ENCODE measurements at regions not wholly inside any gene's neighbourhood (a gene's known extent, or its start where the extent isn't known, plus 50 kb on each side); places are given as distances from the start of the nearest gene placed in this dataset.
A peak's percentile ranks its signal among the peaks of the same experiment; 100 is the strongest.

GRCh38 chr13:58843567-58843966 lies 1212.0 kb downstream of the PCDH17 start:
- FAIRE-seq (no peak), ATAC-seq (peak; percentile 35; the same call in 2 of the 3 replicates), DNase-seq (ENCODE audit: low spot score) (peak; percentile 1)
- Histone ChIP-seq H3K4me1 (ENCODE audit: insufficient read depth, low read length) (no peaks in the 10 kb centered on the region), H4K20me1 (ENCODE audit: insufficient read depth, low read length) (no peaks in the 10 kb centered on the region), H3K9me3 (ENCODE audit: low read length) (peaks cover 41% of the 10 kb centered on the region), H3K4me2 (ENCODE audit: low read depth, low read length) (no peak overlapping the region), H3K36me3 (replicated peaks in 1 of 2; ENCODE audit: control insufficient read depth in 1 of 2, insufficient read depth in 2 of 2, low read length in 2 of 2) (no peaks in the 10 kb centered on the region), H2AFZ (ENCODE audit: low read length) (no peak overlapping the region), H3K27ac (ENCODE audit: extremely low read length, insufficient read depth, low read length) (no peak overlapping the region), H3K4me3 (replicated peaks in 1 of 3; ENCODE audit: insufficient read depth in 1 of 3, low read depth in 2 of 3, low read length in 3 of 3) (no peak overlapping the region), H3K9ac (ENCODE audit: insufficient read depth, low read depth, low read length) (no peak overlapping the region), H3K79me2 (ENCODE audit: insufficient read depth, low read length) (no peaks in the 10 kb centered on the region), H3K27me3 (ENCODE audit: control insufficient read depth in 1 of 2, insufficient read depth in 2 of 2, low read length in 2 of 2) (no peaks in the 10 kb centered on the region)
- BruUV-seq (replicated peaks), result no TSS peak
- ChIA-PET POLR2A (no interaction called here), CTCF (ENCODE audit: low intra/inter-chr PET ratio, low total read pairs) (no interaction called here)
- no peak for TF ChIP-seq NAIF1 (CRISPR knock-in tag; IDR thresholded peaks at IDR 0.05; ENCODE audit: borderline replicate concordance)
- TF ChIP-seq ZNF574 (CRISPR knock-in tag; IDR thresholded peaks at IDR 0.05), result 0 out of 2 replicates have a peak, but pooled peaks have one; percentile 29
- TF ChIP-seq CTCF (CRISPR knock-in tag; IDR thresholded peaks at IDR 0.05), result 0 out of 2 replicates have a peak, but pooled peaks have one; percentile 3
- 47% methylated on average over 2 of the region's 6 CpGs for WGBS (ENCODE audit: low lambda C conversion rate)
- in situ Hi-C loops (cut with HindIII; ENCODE audit: extremely low pct_ligation_motif_present, low pct_unique_long_range_greater_than_20kb), result no loop called here
- intact Hi-C loops (cut with micrococcal nuclease; ENCODE audit: unreplicated experiment), result loop anchor here (2.0 kb wide), 1 partner anchor 1219 kb away; no protein-coding TSS in a partner anchor

- Histone ChIP-seq H3K9ac (ENCODE audit: insufficient read depth, low read depth, low read length) (no peak overlapping the region), H3K9me3 (ENCODE audit: low read length) (peaks cover 6% of the 10 kb centered on the region), H2AFZ (ENCODE audit: low read length) (no peak overlapping the region), H3K4me1 (ENCODE audit: insufficient read depth, low read length) (no peaks in the 10 kb centered on the region), H3K79me2 (ENCODE audit: insufficient read depth, low read length) (no peaks in the 10 kb centered on the region), H3K4me2 (ENCODE audit: low read depth, low read length) (no peak overlapping the region), H4K20me1 (ENCODE audit: insufficient read depth, low read length) (no peaks in the 10 kb centered on the region), H3K4me3 (replicated peaks in 1 of 3; ENCODE audit: insufficient read depth in 1 of 3, low read depth in 2 of 3, low read length in 3 of 3) (no peak overlapping the region), H3K36me3 (replicated peaks in 1 of 2; ENCODE audit: control insufficient read depth in 1 of 2, insufficient read depth in 2 of 2, low read length in 2 of 2) (no peaks in the 10 kb centered on the region), H3K27me3 (ENCODE audit: control insufficient read depth in 1 of 2, insufficient read depth in 2 of 2, low read length in 2 of 2) (no peaks in the 10 kb centered on the region), H3K27ac (ENCODE audit: extremely low read length, insufficient read depth, low read length) (no peak overlapping the region)
- no peak for FAIRE-seq
- intact Hi-C loops (cut with micrococcal nuclease; ENCODE audit: unreplicated experiment) (no loop called here), in situ Hi-C loops (cut with HindIII; ENCODE audit: extremely low pct_ligation_motif_present, low pct_unique_long_range_greater_than_20kb) (no loop called here)
- no peak for DNase-seq (ENCODE audit: low spot score)
- ChIA-PET CTCF (ENCODE audit: low intra/inter-chr PET ratio, low total read pairs) (no interaction called here), POLR2A (no interaction called here)
- ATAC-seq, result no peak
- TF ChIP-seq AKNA (CRISPR knock-in tag; IDR thresholded peaks at IDR 0.05; ENCODE audit: borderline replicate concordance), result no peak
- BruUV-seq (replicated peaks), result no TSS peak
These were observed 1218.6 kb downstream of the PCDH17 start for GRCh38 chr13:58850161-58850560.

Data from HepG2 (cell line).